PC-9 (cell line): ENCODE measurements at regions not wholly inside any gene's neighbourhood (a gene's known extent, or its start where the extent isn't known, plus 50 kb on each side); places are given as distances from the start of the nearest gene placed in this dataset.

Source experiments
- EZH2 ChIP-seq: fragments of 200-600 bp; sonication (generic); IDR thresholded peaks from 2 replicates; pipeline ENCODE4 v1.8.0; 2017; ENCODE audit warnings: antibody characterized with exemption, low read depth
- TF ChIP-seq, protein P1 (sequence below): fragments of 200-600 bp; sonication (generic); conservative IDR thresholded peaks from 2 replicates; pipeline ENCODE4 v1.6.1; 2017; ENCODE audit warnings: mixed run types, antibody characterized with exemption, mild to moderate bottlenecking, moderate library complexity

DNA sequence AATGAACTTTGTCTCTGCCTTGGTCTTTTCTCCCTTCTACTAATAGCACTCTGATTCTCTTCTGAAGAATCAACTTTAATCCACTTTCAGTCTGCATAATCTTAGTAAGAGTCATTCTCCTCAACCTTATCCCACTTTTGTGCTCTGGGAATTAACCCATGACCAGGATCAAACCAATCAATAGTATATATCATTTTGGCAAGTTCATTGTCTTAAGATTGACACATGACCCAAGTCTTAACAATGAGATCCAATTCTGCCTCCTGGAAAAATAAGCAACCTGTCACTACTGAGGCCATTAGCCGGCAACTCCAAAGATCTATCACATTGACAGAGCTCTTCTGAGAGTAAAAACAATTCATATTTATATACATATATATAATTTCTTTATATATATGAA is 1358.4 kb upstream of the ADGRL3 start:
- TF ChIP-seq, protein P1, sequence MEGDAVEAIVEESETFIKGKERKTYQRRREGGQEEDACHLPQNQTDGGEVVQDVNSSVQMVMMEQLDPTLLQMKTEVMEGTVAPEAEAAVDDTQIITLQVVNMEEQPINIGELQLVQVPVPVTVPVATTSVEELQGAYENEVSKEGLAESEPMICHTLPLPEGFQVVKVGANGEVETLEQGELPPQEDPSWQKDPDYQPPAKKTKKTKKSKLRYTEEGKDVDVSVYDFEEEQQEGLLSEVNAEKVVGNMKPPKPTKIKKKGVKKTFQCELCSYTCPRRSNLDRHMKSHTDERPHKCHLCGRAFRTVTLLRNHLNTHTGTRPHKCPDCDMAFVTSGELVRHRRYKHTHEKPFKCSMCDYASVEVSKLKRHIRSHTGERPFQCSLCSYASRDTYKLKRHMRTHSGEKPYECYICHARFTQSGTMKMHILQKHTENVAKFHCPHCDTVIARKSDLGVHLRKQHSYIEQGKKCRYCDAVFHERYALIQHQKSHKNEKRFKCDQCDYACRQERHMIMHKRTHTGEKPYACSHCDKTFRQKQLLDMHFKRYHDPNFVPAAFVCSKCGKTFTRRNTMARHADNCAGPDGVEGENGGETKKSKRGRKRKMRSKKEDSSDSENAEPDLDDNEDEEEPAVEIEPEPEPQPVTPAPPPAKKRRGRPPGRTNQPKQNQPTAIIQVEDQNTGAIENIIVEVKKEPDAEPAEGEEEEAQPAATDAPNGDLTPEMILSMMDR, result no peak
- no peak for TF ChIP-seq EZH2
